ENCODE measurements at regions not wholly inside any gene's neighbourhood (a gene's known extent, or its start where the extent isn't known, plus 50 kb on each side); places are given as distances from the start of the nearest gene placed in this dataset.

- Histone ChIP-seq H3K36me3 (ENCODE audit: control insufficient read depth, insufficient read depth, low read length) (no peaks in the 10 kb centered on the region), H3K4me3 (ENCODE audit: low read depth, low read length) (no peak overlapping the region), H3K27me3 (ENCODE audit: control insufficient read depth, insufficient read depth, low read length) (no peaks in the 10 kb centered on the region)
- no peak for DNase-seq (ENCODE audit: low read depth)
- TF ChIP-seq CTCF (IDR thresholded peaks at IDR 0.05; ENCODE audit: insufficient read depth, low read length, poor library complexity, severe bottlenecking) = no peak
Measured at GRCh38 chr13:75978818-75979217, 342.7 kb downstream of the LMO7 start.

GRCh38 chr13:75968103-75968838 is 332.1 kb downstream of the LMO7 start:
- Histone ChIP-seq H3K27me3 (ENCODE audit: control insufficient read depth, insufficient read depth, low read length) (no peaks in the 10 kb centered on the region), H3K36me3 (ENCODE audit: control insufficient read depth, insufficient read depth, low read length) (no peaks in the 10 kb centered on the region), H3K4me3 (ENCODE audit: low read depth, low read length) (no peak overlapping the region)
- DNase-seq (ENCODE audit: low read depth) = no peak
- TF ChIP-seq CTCF (IDR thresholded peaks at IDR 0.05; ENCODE audit: insufficient read depth, low read length, poor library complexity, severe bottlenecking) = no peak

GRCh38 chr13:75963302-75963701 is 327.2 kb downstream of the LMO7 start:
- H3K27me3 ChIP-seq (ENCODE audit: control insufficient read depth, insufficient read depth, low read length) = no peaks in the 10 kb centered on the region
- no peak for DNase-seq (ENCODE audit: low read depth)
- TF ChIP-seq CTCF (IDR thresholded peaks at IDR 0.05; ENCODE audit: insufficient read depth, low read length, poor library complexity, severe bottlenecking) = no peak

GRCh38 chr13:75961911-75962310 is 325.8 kb downstream of the LMO7 start:
- no peak overlapping the region for H3K4me3 ChIP-seq (ENCODE audit: low read depth, low read length)
- DNase-seq (ENCODE audit: low read depth) = no peak
- H3K27me3 ChIP-seq (ENCODE audit: control insufficient read depth, insufficient read depth, low read length) = no peaks in the 10 kb centered on the region
- no peak for TF ChIP-seq CTCF (IDR thresholded peaks at IDR 0.05; ENCODE audit: insufficient read depth, low read length, poor library complexity, severe bottlenecking)
- H3K36me3 ChIP-seq (ENCODE audit: control insufficient read depth, insufficient read depth, low read length) = no peaks in the 10 kb centered on the region

More at GRCh38 chr13:75963302-75963701, 327.2 kb downstream of the LMO7 start:
- no peaks in the 10 kb centered on the region for H3K36me3 ChIP-seq (ENCODE audit: control insufficient read depth, insufficient read depth, low read length)
- no peak overlapping the region for H3K4me3 ChIP-seq (ENCODE audit: low read depth, low read length)

GRCh38 chr13:75960538-75960994 is 324.4 kb downstream of the LMO7 start:
- no peaks in the 10 kb centered on the region for H3K36me3 ChIP-seq (ENCODE audit: control insufficient read depth, insufficient read depth, low read length)
- no peak for TF ChIP-seq CTCF (IDR thresholded peaks at IDR 0.05; ENCODE audit: insufficient read depth, low read length, poor library complexity, severe bottlenecking)

More at GRCh38 chr13:75960538-75960994, 324.4 kb downstream of the LMO7 start:
- DNase-seq (ENCODE audit: low read depth) = no peak
- Histone ChIP-seq H3K27me3 (ENCODE audit: control insufficient read depth, insufficient read depth, low read length) (no peaks in the 10 kb centered on the region), H3K4me3 (ENCODE audit: low read depth, low read length) (no peak overlapping the region)

Data from kidney epithelial cell (primary cell).